Liver (tissue), 8 donors: ENCODE measurements at regions not wholly inside any gene's neighbourhood (a gene's known extent, or its start where the extent isn't known, plus 50 kb on each side); places are given as distances from the start of the nearest gene placed in this dataset.

Source experiments
- DNase-seq: peaks from one replicate; pipeline ENCODE4 v3.0.0-alpha.2; 2017; ENCODE audit warnings: low spot score
- H3K27ac ChIP-seq, 2 donors: one replicate each; pipeline ENCODE4 v1.7.0; 2013; ENCODE audit warnings: inconsistent platforms in 2 of 2, low read length in 2 of 2, control low read depth in 1 of 2, low read depth in 1 of 2, mild to moderate bottlenecking in 1 of 2
- H3K27me3 ChIP-seq, 4 donors: one replicate each; pipeline versions ENCODE4 v1.6.1 to v1.7.0; 2013; ENCODE audit warnings: low read length in 3 of 4, inconsistent platforms in 1 of 4, mild to moderate bottlenecking in 1 of 4, moderate library complexity in 1 of 4; ENCODE audit not compliant: control insufficient read depth in 4 of 4, insufficient read depth in 4 of 4
- H3K36me3 ChIP-seq, 4 donors: one replicate each; pipeline versions ENCODE4 v1.6.1 to v1.7.0; 2013; ENCODE audit warnings: low read length in 3 of 4, mild to moderate bottlenecking in 3 of 4, low read depth in 1 of 4, moderate library complexity in 1 of 4; ENCODE audit not compliant: control insufficient read depth in 4 of 4, insufficient read depth in 3 of 4
- H3K4me1 ChIP-seq, 4 donors: one replicate each; pipeline versions ENCODE4 v1.6.1 to v1.7.0; 2013; ENCODE audit warnings: low read length in 3 of 4, mild to moderate bottlenecking in 3 of 4, moderate library complexity in 1 of 4; ENCODE audit not compliant: control insufficient read depth in 4 of 4, insufficient read depth in 4 of 4
- H3K4me3 ChIP-seq, 3 donors: one replicate each; pipeline versions ENCODE4 v1.6.1 to v1.7.0; 2013; ENCODE audit warnings: low read length in 3 of 3, control low read depth in 1 of 3, low read depth in 1 of 3, mild to moderate bottlenecking in 1 of 3
- H3K9ac ChIP-seq, 2 donors: one replicate each; pipeline ENCODE4 v1.7.0; 2013; ENCODE audit warnings: low read length in 2 of 2, mild to moderate bottlenecking in 2 of 2, moderate library complexity in 2 of 2, control low read depth in 1 of 2, low read depth in 1 of 2
- H3K9me3 ChIP-seq, 4 donors: one replicate each; pipeline versions ENCODE4 v1.6.1 to v1.7.0; 2013; ENCODE audit warnings: low read length in 3 of 4; ENCODE audit not compliant: control insufficient read depth in 4 of 4
- EGR1 ChIP-seq, 2 donors: IDR thresholded peaks; 2 replicates each; pipeline ENCODE4 v1.6.1; 2016 to 2018; ENCODE audit warnings: antibody characterized with exemption in 2 of 2, low read depth in 2 of 2
- FOXA1 ChIP-seq: IDR thresholded peaks from 2 replicates; pipeline ENCODE4 v1.6.1; 2016; ENCODE audit warnings: antibody characterized with exemption
- FOXA2 ChIP-seq: IDR thresholded peaks from 2 replicates; pipeline ENCODE4 v1.6.1; 2016; ENCODE audit warnings: antibody characterized with exemption
- GABPA ChIP-seq, 2 donors: IDR thresholded peaks in 1 of 2; conservative IDR thresholded peaks in 1 of 2; 2 replicates each; pipeline ENCODE4 v1.6.1; 2016; ENCODE audit warnings: antibody characterized with exemption in 2 of 2, mild to moderate bottlenecking in 1 of 2, moderate library complexity in 1 of 2
- HNF4A ChIP-seq, 2 donors: conservative IDR thresholded peaks; 2 replicates each; pipeline ENCODE4 v1.6.1; 2016; ENCODE audit warnings: antibody characterized with exemption in 2 of 2, mild to moderate bottlenecking in 2 of 2
- HNF4G ChIP-seq: IDR thresholded peaks from 2 replicates; pipeline ENCODE4 v1.6.1; 2016; ENCODE audit warnings: antibody characterized with exemption
- JUND ChIP-seq, 2 donors: IDR thresholded peaks; 2 replicates each; pipeline ENCODE4 v1.6.1; 2016; ENCODE audit warnings: antibody characterized with exemption in 2 of 2
- MAX ChIP-seq: IDR thresholded peaks from 2 replicates; pipeline ENCODE4 v1.6.1; 2016; ENCODE audit warnings: antibody characterized with exemption
- NR2F2 ChIP-seq: IDR thresholded peaks from 2 replicates; pipeline ENCODE4 v1.6.1; 2016; ENCODE audit warnings: antibody characterized with exemption
- RAD21 ChIP-seq, 2 donors: IDR thresholded peaks; 2 replicates each; pipeline ENCODE4 v1.6.1; 2016; ENCODE audit warnings: antibody characterized with exemption in 2 of 2, mild to moderate bottlenecking in 2 of 2
- REST ChIP-seq: IDR thresholded peaks from 2 replicates; pipeline ENCODE4 v1.6.1; 2016; ENCODE audit warnings: antibody characterized with exemption, mild to moderate bottlenecking
- RXRA ChIP-seq, 2 donors: IDR thresholded peaks; 2 replicates each; pipeline ENCODE4 v1.6.1; 2017 to 2018; ENCODE audit warnings: antibody characterized with exemption in 2 of 2, mild to moderate bottlenecking in 1 of 2
- SP1 ChIP-seq: IDR thresholded peaks from 2 replicates; pipeline ENCODE4 v1.6.1; 2018; ENCODE audit warnings: antibody characterized with exemption, mild to moderate bottlenecking
- TAF1 ChIP-seq: conservative IDR thresholded peaks from 2 replicates; pipeline ENCODE4 v1.6.1; 2016; ENCODE audit warnings: antibody characterized with exemption, mild to moderate bottlenecking
- ZBTB33 ChIP-seq: IDR thresholded peaks from 2 replicates; pipeline ENCODE4 v1.6.1; 2016; ENCODE audit warnings: antibody characterized with exemption
- WGBS: extraction: QIAGEN DNeasy Blood & Tissue Kit; methylation state at CpG from one replicate; pipeline ENCODE4 v1.1.7; 2013; 5-methylcytosine and 5-hydroxymethylcytosine counted together
- TF ChIP-seq, protein P1 (sequence below): IDR thresholded peaks from 2 replicates; pipeline ENCODE4 v1.6.1; 2016; ENCODE audit warnings: antibody characterized with exemption
- TF ChIP-seq, protein P2 (sequence below): fragments of 150-350 bp; IDR thresholded peaks from 2 replicates; pipeline ENCODE4 v1.5.1; 2017; ENCODE audit warnings: improper control_type of control experiment, low read depth, low read length; ENCODE audit not compliant: missing input control
- donor health status: healthy.
- donor health status: healthy.
- donor health status: healthy.
- donor health status: healthy.
- donor health status: healthy.

GRCh38 chr6:11284996-11285395 lies 52.5 kb upstream of the NEDD9 start:
- H3K27ac ChIP-seq, result no peak overlapping the region
- no peak for DNase-seq
- no peaks in the 10 kb centered on the region for H3K4me1 ChIP-seq
- no peaks in the 10 kb centered on the region for H3K9me3 ChIP-seq
- no peak overlapping the region for H3K9ac ChIP-seq
- H3K36me3 ChIP-seq, result no peaks in the 10 kb centered on the region
- H3K4me3 ChIP-seq, result no peak overlapping the region
- H3K27me3 ChIP-seq, result no peaks in the 10 kb centered on the region
- TF ChIP-seq, protein P1, sequence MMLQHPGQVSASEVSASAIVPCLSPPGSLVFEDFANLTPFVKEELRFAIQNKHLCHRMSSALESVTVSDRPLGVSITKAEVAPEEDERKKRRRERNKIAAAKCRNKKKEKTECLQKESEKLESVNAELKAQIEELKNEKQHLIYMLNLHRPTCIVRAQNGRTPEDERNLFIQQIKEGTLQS, result no peak
- TF ChIP-seq GABPA (IDR thresholded peaks at IDR 0.05 in 1 of 2, conservative IDR thresholded peaks at IDR 0.05 in 1 of 2), result no peak
- no peak for TF ChIP-seq EGR1 (IDR thresholded peaks at IDR 0.05; ENCODE audit: low read depth in 2 of 2)
- no peak for TF ChIP-seq ZBTB33
- TF ChIP-seq, protein P2, sequence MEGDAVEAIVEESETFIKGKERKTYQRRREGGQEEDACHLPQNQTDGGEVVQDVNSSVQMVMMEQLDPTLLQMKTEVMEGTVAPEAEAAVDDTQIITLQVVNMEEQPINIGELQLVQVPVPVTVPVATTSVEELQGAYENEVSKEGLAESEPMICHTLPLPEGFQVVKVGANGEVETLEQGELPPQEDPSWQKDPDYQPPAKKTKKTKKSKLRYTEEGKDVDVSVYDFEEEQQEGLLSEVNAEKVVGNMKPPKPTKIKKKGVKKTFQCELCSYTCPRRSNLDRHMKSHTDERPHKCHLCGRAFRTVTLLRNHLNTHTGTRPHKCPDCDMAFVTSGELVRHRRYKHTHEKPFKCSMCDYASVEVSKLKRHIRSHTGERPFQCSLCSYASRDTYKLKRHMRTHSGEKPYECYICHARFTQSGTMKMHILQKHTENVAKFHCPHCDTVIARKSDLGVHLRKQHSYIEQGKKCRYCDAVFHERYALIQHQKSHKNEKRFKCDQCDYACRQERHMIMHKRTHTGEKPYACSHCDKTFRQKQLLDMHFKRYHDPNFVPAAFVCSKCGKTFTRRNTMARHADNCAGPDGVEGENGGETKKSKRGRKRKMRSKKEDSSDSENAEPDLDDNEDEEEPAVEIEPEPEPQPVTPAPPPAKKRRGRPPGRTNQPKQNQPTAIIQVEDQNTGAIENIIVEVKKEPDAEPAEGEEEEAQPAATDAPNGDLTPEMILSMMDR, result no peak
- TF ChIP-seq SP1, result no peak
- no peak for TF ChIP-seq RXRA (IDR thresholded peaks at IDR 0.05)
- TF ChIP-seq REST, result no peak
- TF ChIP-seq NR2F2, result no peak
- no peak for TF ChIP-seq JUND (IDR thresholded peaks at IDR 0.05)
- no peak for TF ChIP-seq HNF4G
- TF ChIP-seq FOXA1, result no peak
- TF ChIP-seq TAF1, result no peak
- no peak for TF ChIP-seq MAX
- no peak for TF ChIP-seq FOXA2
- no peak for TF ChIP-seq RAD21 (IDR thresholded peaks at IDR 0.05)
- TF ChIP-seq HNF4A (conservative IDR thresholded peaks at IDR 0.05), result no peak
- 92% methylated on average over 4 of the region's 4 CpGs for WGBS

- Histone ChIP-seq H3K4me3 (no peak overlapping the region), H3K4me1 (no peaks in the 10 kb centered on the region), H3K36me3 (no peaks in the 10 kb centered on the region), H3K9ac (no peak overlapping the region), H3K27me3 (no peaks in the 10 kb centered on the region), H3K9me3 (no peaks in the 10 kb centered on the region), H3K27ac (no peak overlapping the region)
- 82% methylated on average over 2 of the region's 2 CpGs for WGBS
- DNase-seq, result no peak
- no peak for TF ChIP-seq ZBTB33
- TF ChIP-seq RAD21 (IDR thresholded peaks at IDR 0.05), result no peak
- no peak for TF ChIP-seq HNF4G
- TF ChIP-seq EGR1 (IDR thresholded peaks at IDR 0.05; ENCODE audit: low read depth in 2 of 2), result no peak
- TF ChIP-seq, protein P2, result no peak
- no peak for TF ChIP-seq MAX
- TF ChIP-seq FOXA1, result no peak
- TF ChIP-seq FOXA2, result no peak
Measured at GRCh38 chr6:11283629-11284028, 51.2 kb upstream of the NEDD9 start.
